GM12878 (cell line): ENCODE measurements at regions not wholly inside any gene's neighbourhood (a gene's known extent, or its start where the extent isn't known, plus 50 kb on each side); places are given as distances from the start of the nearest gene placed in this dataset.

ENCODE experiments used
- ATAC-seq: fragments of 200-7000 bp; cut with Tn5 transposase; 3 replicates; pipeline ENCODE4 v1.9.1; 2020; ENCODE audit warnings: mild to moderate bottlenecking, moderate library complexity
- BruUV-seq: library from RNA; stranded (reverse); fragments of 400-500 nt; replicated peaks from 2 replicates; lab custom pipeline; 2021; lab: Mats Ljungman, UMichigan
- CTCF ChIA-PET: fragments of 300-600 bp; sonication (Branson Sonifier 250); formaldehyde crosslinking; extraction: SDS; loops from one replicate; lab custom pipeline; 2021; ENCODE audit warnings: inconsistent platforms; lab: Yijun Ruan, JAX
- POLR2A ChIA-PET: fragments of 350-600 bp; formaldehyde crosslinking; extraction: SDS; loops from one replicate; lab custom pipeline; 2021; ENCODE audit warnings: inconsistent platforms; lab: Charles Lee
- RAD21 ChIA-PET: fragments of 300-600 bp; sonication (Branson Sonifier 250); formaldehyde crosslinking; loops from one replicate; lab custom pipeline; 2023; ENCODE audit warnings: antibody characterized with exemption; ENCODE audit not compliant: unreplicated experiment; lab: Charles Lee
- SMC1A ChIA-PET: fragments of 300-600 bp; sonication (Branson Sonifier 250); formaldehyde crosslinking; loops from one replicate; lab custom pipeline; 2023; ENCODE audit not compliant: unreplicated experiment, uncharacterized antibody; lab: Charles Lee
- DNase-seq: peaks from one replicate; pipeline ENCODE4 v3.0.0-alpha.2; 2011; ENCODE audit warnings: low read depth, low spot score
- FAIRE-seq: peaks from 3 replicates; lab custom pipeline; 2011; peaks lifted over from hg19 to GRCh38; lab: Jason Lieb, UNC
- H2AFZ ChIP-seq: 2 replicates; pipeline ENCODE4 v1.6.0; 2011; ENCODE audit warnings: low read depth, low read length, control low read depth; ENCODE audit not compliant: control insufficient read depth
- H3K27ac ChIP-seq: 2 replicates; pipeline ENCODE4 v1.5.1; 2011; ENCODE audit warnings: control low read depth; ENCODE audit not compliant: control insufficient read depth, insufficient read depth
- H3K27me3 ChIP-seq, 2 experiments: replicated peaks in 1 of 2; 2 replicates each; pipeline versions ENCODE4 v1.6.0 to v1.6.1; 2011; ENCODE audit warnings: low read length in 1 of 2; ENCODE audit not compliant: control insufficient read depth in 2 of 2, insufficient read depth in 2 of 2
- H3K36me3 ChIP-seq, 2 experiments: 2 replicates each; pipeline ENCODE4 v1.5.1; 2011; ENCODE audit warnings: low read length in 1 of 2; ENCODE audit not compliant: control insufficient read depth in 2 of 2, insufficient read depth in 2 of 2
- H3K4me1 ChIP-seq: 2 replicates; pipeline ENCODE4 v1.6.1; 2011; ENCODE audit warnings: mild to moderate bottlenecking, low read length, moderate library complexity, mixed read lengths; ENCODE audit not compliant: control insufficient read depth, insufficient read depth
- H3K4me2 ChIP-seq: 2 replicates; pipeline ENCODE4 v1.6.0; 2011; ENCODE audit warnings: control low read depth; ENCODE audit not compliant: control insufficient read depth, insufficient read depth
- H3K4me3 ChIP-seq: fragments of 200-600 bp; sonication (generic); 2 replicates; pipeline ENCODE4 v1.5.1; 2016
- H3K79me2 ChIP-seq: 2 replicates; pipeline ENCODE4 v1.6.0; 2011; ENCODE audit warnings: low read length; ENCODE audit not compliant: control insufficient read depth, insufficient read depth
- H3K9ac ChIP-seq: 2 replicates; pipeline ENCODE4 v1.8.0; 2011; ENCODE audit warnings: low read length, control low read depth, mixed read lengths; ENCODE audit not compliant: control insufficient read depth, insufficient read depth
- H3K9me3 ChIP-seq: replicated peaks from 3 replicates; pipeline ENCODE4 v1.5.1; 2011; ENCODE audit warnings: mild to moderate bottlenecking, low read length; ENCODE audit not compliant: control insufficient read depth, insufficient read depth
- H4K20me1 ChIP-seq: 2 replicates; pipeline ENCODE4 v1.6.0; 2011; ENCODE audit not compliant: control insufficient read depth, insufficient read depth
- ETV6 ChIP-seq, 2 experiments: fragments of 450-650 bp in 1 of 2; IDR thresholded peaks in 1 of 2; conservative IDR thresholded peaks in 1 of 2; 2 replicates each; pipeline ENCODE4 v1.6.1; 2014; ENCODE audit warnings: antibody characterized with exemption in 1 of 2, borderline replicate concordance in 1 of 2, low read depth in 1 of 2, mild to moderate bottlenecking in 1 of 2, moderate library complexity in 1 of 2
- NR2F1 ChIP-seq: fragments of 450-650 bp; conservative IDR thresholded peaks from 2 replicates; pipeline ENCODE4 v1.6.1; 2017; ENCODE audit warnings: mild to moderate bottlenecking
- PBX3 ChIP-seq: IDR thresholded peaks from 2 replicates; pipeline ENCODE4 v1.6.1; 2011; ENCODE audit warnings: mild to moderate bottlenecking, low read depth, low read length, moderate library complexity; ENCODE audit not compliant: insufficient replicate concordance
- SMC3 ChIP-seq: IDR thresholded peaks from 2 replicates; pipeline ENCODE4 v1.6.1; 2011; ENCODE audit warnings: low read length, improper control_type of control experiment, borderline replicate concordance
- SREBF2 ChIP-seq: IDR thresholded peaks from 2 replicates; pipeline ENCODE4 v1.6.1; 2012; ENCODE audit warnings: mild to moderate bottlenecking, low read length
- USF2 ChIP-seq: IDR thresholded peaks from 2 replicates; pipeline ENCODE4 v1.6.1; 2011; ENCODE audit warnings: low read depth, low read length, improper control_type of control experiment, borderline replicate concordance
- WGBS: methylation state at CpG from one replicate; pipeline ENCODE4 v1.1.6; 2016; ENCODE audit warnings: low lambda C conversion rate; ENCODE audit not compliant: insufficient replicate concordance, insufficient coverage; ENCODE audit errors: missing lambda C conversion rate; 5-methylcytosine and 5-hydroxymethylcytosine counted together
- in situ Hi-C: fragments of 300-500 bp; cut with MboI; formaldehyde crosslinking; loops from 9 replicates; pipeline ENCODE4 v1.14.3; 2018; ENCODE audit warnings: mixed read lengths
- intact Hi-C: fragments of 100-400 bp; cut with micrococcal nuclease; formaldehyde crosslinking; loops from one replicate; pipeline ENCODE4 v1.14.2; 2022; ENCODE audit not compliant: unreplicated experiment

GRCh38 chr13:73201626-73202025 lies 142.8 kb downstream of the KLF5 start:
- ChIA-PET RAD21 (no interaction called here), POLR2A (interaction anchor here (0.6 kb wide), 1 partner anchor 846 kb away, joined by 3 read pairs; no protein-coding TSS in a partner anchor), CTCF (no interaction called here), SMC1A (no interaction called here)
- intact Hi-C loops: no loop called here
- DNase-seq (no peak), FAIRE-seq (no peak), ATAC-seq (no peak)
- no TSS peak for BruUV-seq
- H3K9ac ChIP-seq: no peak overlapping the region
- WGBS: 0% methylated on average over 2 of the region's 2 CpGs
- no peaks in the 10 kb centered on the region for H3K27me3 ChIP-seq
- TF ChIP-seq SREBF2 (no peak), ETV6 (conservative IDR thresholded peaks at IDR 0.05 in 1 of 2, IDR thresholded peaks at IDR 0.05 in 1 of 2; ENCODE audit: borderline replicate concordance in 1 of 2, low read depth in 1 of 2) (no peak), SMC3 (no peak), NR2F1 (no peak), PBX3 (no peak), USF2 (no peak)
- H3K4me2 ChIP-seq: no peak overlapping the region
- H2AFZ ChIP-seq: no peak overlapping the region
- no peaks in the 10 kb centered on the region for H3K4me1 ChIP-seq
- H3K27ac ChIP-seq: no peak overlapping the region
- in situ Hi-C loops: no loop called here
- H3K9me3 ChIP-seq: no peaks in the 10 kb centered on the region; the same call in 2 of the 3 replicates
- H3K79me2 ChIP-seq: no peaks in the 10 kb centered on the region
- no peaks in the 10 kb centered on the region for H4K20me1 ChIP-seq
- H3K4me3 ChIP-seq: no peak overlapping the region
- H3K36me3 ChIP-seq: no peaks in the 10 kb centered on the region
